ENCODE measurements at regions not wholly inside any gene's neighbourhood (a gene's known extent, or its start where the extent isn't known, plus 50 kb on each side); places are given as distances from the start of the nearest gene placed in this dataset.

GRCh38 chr3:88628901-88629300 is 478.5 kb upstream of the EPHA3 start (continued):
- no peak for TF ChIP-seq ZNF114 (CRISPR knock-in tag; IDR thresholded peaks at IDR 0.05)

GRCh38 chr3:88632226-88632625 is 475.2 kb upstream of the EPHA3 start:
- Mint-ChIP-seq H3K4me3 (no peak overlapping the region), H3K27me3 (ENCODE audit: insufficient read depth, low read depth, poor library complexity) (no peaks in the 10 kb centered on the region), H3K36me3 (ENCODE audit: low read depth) (no peaks in the 10 kb centered on the region; the same call in 2 of the 3 replicates), H3K27ac (no peak overlapping the region), H3K9me3 (peaks cover 11% of the 10 kb centered on the region; the same call in 2 of the 3 replicates), H3K4me1 (no peaks in the 10 kb centered on the region)
- Histone ChIP-seq H3K4me3 (no peak overlapping the region), H3K27me3 (ENCODE audit: insufficient read depth) (no peaks in the 10 kb centered on the region), H2AFZ (no peak overlapping the region), H3K4me1 (ENCODE audit: insufficient read depth) (no peaks in the 10 kb centered on the region), H3F3A (replicated peaks; ENCODE audit: low read depth) (no peaks in the 10 kb centered on the region), H3K79me2 (replicated peaks; ENCODE audit: insufficient read depth) (no peaks in the 10 kb centered on the region), H3K27ac (ENCODE audit: low read depth) (no peak overlapping the region), H3K9me2 (ENCODE audit: insufficient read depth) (no peaks in the 10 kb centered on the region), H3K36me3 (ENCODE audit: insufficient read depth) (no peaks in the 10 kb centered on the region), H4K20me1 (replicated peaks; ENCODE audit: insufficient read depth) (no peaks in the 10 kb centered on the region), H3K4me2 (no peak overlapping the region)
- ATAC-seq (no peak), DNase-seq (ENCODE audit: low spot score) (no peak)
- TF ChIP-seq ZNF462 (CRISPR knock-in tag; IDR thresholded peaks at IDR 0.05) (no peak), ETS1 (IDR thresholded peaks at IDR 0.05) (no peak), STAT1 (IDR thresholded peaks at IDR 0.05; ENCODE audit: unreplicated experiment) (no peak), EZH2phosphoT487 (IDR thresholded peaks at IDR 0.05; ENCODE audit: unreplicated experiment) (no peak), JUNB (IDR thresholded peaks at IDR 0.05; ENCODE audit: unreplicated experiment) (no peak), REST (IDR thresholded peaks at IDR 0.05; ENCODE audit: unreplicated experiment) (no peak), EZH2 (IDR thresholded peaks at IDR 0.05; ENCODE audit: low read depth, unreplicated experiment) (no peak), CTCF (conservative IDR thresholded peaks at IDR 0.05; ENCODE audit: low read depth in 2 of 2) (no peak), ZNF114 (CRISPR knock-in tag; IDR thresholded peaks at IDR 0.05) (no peak), POLR2AphosphoS5 (IDR thresholded peaks at IDR 0.05; ENCODE audit: low read depth) (no peak), CREB1 (CRISPR knock-in tag; IDR thresholded peaks at IDR 0.05; ENCODE audit: low read depth) (no peak), ZNF331 (CRISPR knock-in tag; IDR thresholded peaks at IDR 0.05; ENCODE audit: low read depth) (no peak), NANOG (IDR thresholded peaks at IDR 0.05; ENCODE audit: borderline replicate concordance) (no peak)

All from GM23338 (cell line).